Activated CD4-positive, alpha-beta memory T cell treated with anti-CD3 and anti-CD28 coated beads for 36 hours (primary cell): ENCODE measurements at regions not wholly inside any gene's neighbourhood (a gene's known extent, or its start where the extent isn't known, plus 50 kb on each side); places are given as distances from the start of the nearest gene placed in this dataset.
"Not testable (repeated sequence)": the region's sequence is repeated elsewhere in the genome, so short reads cannot be mapped to it uniquely, and the experiment has no call there.

Experiments used
- CTCF ChIA-PET: fragments of 350-600 bp; sonication (Branson Sonifier 250); formaldehyde crosslinking; loops from one replicate; lab custom pipeline; 2021; ENCODE audit warnings: antibody characterized with exemption, inconsistent platforms; lab: Charles Lee
- POLR2A ChIA-PET: fragments of 350-600 bp; sonication (Branson Sonifier 250); formaldehyde crosslinking; loops from one replicate; lab custom pipeline; 2021; ENCODE audit warnings: antibody characterized with exemption; lab: Charles Lee
- DNase-seq: peaks from one replicate; pipeline ENCODE4 v3.0.0-alpha.2; 2020
- H3K27ac Mint-ChIP-seq: one replicate; pipeline ENCODE4 v1.8.0; 2021; ENCODE audit warnings: mixed read lengths
- H3K27me3 Mint-ChIP-seq: one replicate; pipeline ENCODE4 v1.8.0; 2021; ENCODE audit warnings: mixed read lengths
- H3K36me3 Mint-ChIP-seq: one replicate; pipeline ENCODE4 v1.8.0; 2021; ENCODE audit warnings: mixed read lengths
- H3K4me1 Mint-ChIP-seq: one replicate; pipeline ENCODE4 v1.8.0; 2021; ENCODE audit warnings: low read depth, mixed read lengths
- H3K4me3 Mint-ChIP-seq: one replicate; pipeline ENCODE4 v1.8.0; 2021; ENCODE audit warnings: mild to moderate bottlenecking, mixed read lengths
- H3K9me3 Mint-ChIP-seq: one replicate; pipeline ENCODE4 v1.8.0; 2021; ENCODE audit warnings: mixed read lengths
- intact Hi-C: fragments of 100-400 bp; cut with micrococcal nuclease; formaldehyde crosslinking; loops from one replicate; pipeline ENCODE4 v1.15.1; 2023

DNA sequence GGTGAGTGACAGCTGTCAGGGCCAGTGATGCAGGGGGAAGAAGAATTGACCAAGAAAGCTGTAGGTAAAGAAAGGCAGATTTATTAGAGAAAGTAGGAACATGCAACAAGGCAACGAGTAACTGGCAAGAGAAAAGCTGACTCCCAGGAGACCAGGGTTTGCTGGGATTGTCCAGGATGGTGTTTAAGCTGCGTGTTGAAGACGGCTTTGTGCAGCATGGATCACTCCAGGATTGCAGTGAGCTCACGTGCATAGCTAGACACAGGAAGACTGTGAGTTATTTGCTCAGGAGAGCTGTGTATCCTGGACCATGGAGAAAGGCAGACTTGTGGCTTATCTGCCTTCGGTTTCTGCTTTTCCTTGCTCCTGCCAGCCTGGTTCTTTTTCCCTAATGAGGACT is 87.6 kb downstream of the TTLL2 start:
- no peak overlapping the region for H3K27ac Mint-ChIP-seq
- H3K9me3 Mint-ChIP-seq: no peaks in the 10 kb centered on the region
- H3K4me1 Mint-ChIP-seq: no peaks in the 10 kb centered on the region
- ChIA-PET CTCF (no interaction called here), POLR2A (no interaction called here)
- H3K36me3 Mint-ChIP-seq: no peaks in the 10 kb centered on the region
- peaks cover 5% of the 10 kb centered on the region for H3K27me3 Mint-ChIP-seq
- intact Hi-C loops: no loop called here
- DNase-seq: no peak
- no peak overlapping the region for H3K4me3 Mint-ChIP-seq

DNA sequence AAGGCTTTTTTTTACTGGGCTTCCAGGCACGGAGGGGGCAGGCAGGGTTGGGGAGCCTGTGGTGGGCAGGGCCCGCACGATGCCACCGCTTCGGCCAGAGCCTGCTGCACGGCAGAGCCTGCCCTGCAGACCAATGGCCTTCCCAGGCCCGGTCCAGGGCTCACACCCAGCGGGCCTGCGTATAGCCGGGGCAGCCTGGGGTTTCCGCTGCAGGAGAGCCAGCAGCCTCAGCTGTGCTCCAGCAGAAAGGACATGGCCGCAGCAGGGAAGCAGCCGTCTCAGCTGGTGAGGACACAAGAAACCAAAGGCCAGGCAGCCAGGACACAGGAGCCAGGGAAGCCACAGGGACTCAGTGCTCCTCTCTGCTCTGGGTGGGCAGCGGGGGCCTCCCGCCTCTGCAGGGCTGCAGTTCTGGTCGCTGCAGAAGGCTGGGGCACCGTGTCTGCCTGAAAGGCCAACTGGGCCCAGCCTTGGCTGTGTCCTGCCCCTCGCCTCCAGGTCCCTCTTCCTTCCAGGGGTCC is 90.6 kb downstream of the TTLL2 start:
- no peak for DNase-seq
- no peak overlapping the region for H3K4me3 Mint-ChIP-seq
- ChIA-PET CTCF (no interaction called here), POLR2A (no interaction called here)
- no peaks in the 10 kb centered on the region for H3K4me1 Mint-ChIP-seq
- no peaks in the 10 kb centered on the region for H3K9me3 Mint-ChIP-seq
- no peak overlapping the region for H3K27ac Mint-ChIP-seq
- peaks cover 17% of the 10 kb centered on the region for H3K27me3 Mint-ChIP-seq
- no peaks in the 10 kb centered on the region for H3K36me3 Mint-ChIP-seq
- intact Hi-C loops: no loop called here

DNA sequence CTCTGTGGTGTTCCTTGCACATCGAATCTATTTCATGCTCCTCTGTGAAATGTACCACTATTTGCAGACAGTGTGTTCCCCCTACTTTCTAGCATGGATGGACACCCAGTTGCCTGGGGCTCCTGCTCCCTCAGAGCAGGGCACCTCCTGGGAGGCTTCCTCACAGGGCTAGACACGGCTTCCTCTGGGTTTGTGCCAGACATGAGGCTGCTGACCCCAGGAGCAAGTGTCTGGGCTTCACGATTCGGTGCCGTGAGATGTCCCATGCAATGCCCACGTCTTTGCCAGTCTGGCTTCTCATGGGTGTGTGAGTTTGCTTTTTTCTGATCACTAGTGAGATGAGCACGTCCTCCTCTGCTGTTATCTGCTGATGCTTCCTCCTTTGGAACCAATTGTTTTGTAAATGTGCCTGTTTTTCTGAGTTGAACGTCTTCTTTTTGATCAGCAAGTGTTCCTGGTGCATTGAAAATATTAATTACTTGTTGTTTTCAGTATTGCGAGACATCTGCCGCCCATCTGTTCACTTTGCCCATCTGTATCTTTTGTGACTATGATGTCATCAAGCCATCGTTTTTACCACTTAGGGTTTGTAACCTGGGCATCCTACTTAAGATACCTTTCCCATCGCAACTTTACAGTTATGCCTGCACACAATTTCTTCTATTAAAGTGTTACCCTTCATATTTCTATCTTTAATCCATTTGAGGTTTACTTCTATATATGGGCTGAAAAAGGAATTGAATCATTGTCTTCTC is 92.0 kb downstream of the TTLL2 start:
- no peaks in the 10 kb centered on the region for H3K36me3 Mint-ChIP-seq
- POLR2A ChIA-PET: no interaction called here
- H3K4me3 Mint-ChIP-seq: no peak overlapping the region
- DNase-seq: no peak
- H3K27me3 Mint-ChIP-seq: peaks cover 17% of the 10 kb centered on the region
- H3K4me1 Mint-ChIP-seq: no peaks in the 10 kb centered on the region
- intact Hi-C loops: no loop called here
- no peaks in the 10 kb centered on the region for H3K9me3 Mint-ChIP-seq
- CTCF ChIA-PET: no interaction called here
- no peak overlapping the region for H3K27ac Mint-ChIP-seq

DNA sequence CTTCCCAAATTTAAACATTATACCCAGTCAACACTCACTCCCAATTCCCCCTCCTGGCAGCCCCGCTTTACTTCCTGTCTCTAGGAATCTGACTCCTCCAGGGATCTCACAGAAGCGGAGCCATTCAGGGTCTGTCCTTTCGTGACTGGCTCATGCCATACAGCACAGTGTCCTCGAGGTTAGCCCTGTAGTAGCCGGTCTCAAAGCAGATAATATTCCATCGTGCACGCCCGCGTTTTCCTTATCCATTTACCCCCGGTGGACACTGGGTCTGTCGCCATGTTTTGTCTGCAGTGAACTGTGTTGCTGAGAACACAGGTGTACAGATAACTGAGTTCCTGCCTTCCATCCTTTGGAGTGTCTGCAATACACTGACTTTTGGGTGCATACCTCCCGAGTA is 95.3 kb downstream of the TTLL2 start:
- POLR2A ChIA-PET: no interaction called here
- H3K27ac Mint-ChIP-seq: no peak overlapping the region
- H3K4me3 Mint-ChIP-seq: no peak overlapping the region
- H3K4me1 Mint-ChIP-seq: no peaks in the 10 kb centered on the region
- CTCF ChIA-PET: no interaction called here
- H3K9me3 Mint-ChIP-seq: no peaks in the 10 kb centered on the region
- intact Hi-C loops: no loop called here
- H3K27me3 Mint-ChIP-seq: peaks cover 15% of the 10 kb centered on the region
- DNase-seq: no peak
- no peaks in the 10 kb centered on the region for H3K36me3 Mint-ChIP-seq

GRCh38 chr6:167420858-167421766 is 96.2 kb downstream of the TTLL2 start:
- no peak overlapping the region for H3K4me3 Mint-ChIP-seq
- no peaks in the 10 kb centered on the region for H3K9me3 Mint-ChIP-seq
- no peak for DNase-seq
- ChIA-PET POLR2A (no interaction called here), CTCF (no interaction called here)
- H3K4me1 Mint-ChIP-seq: no peaks in the 10 kb centered on the region
- H3K36me3 Mint-ChIP-seq: no peaks in the 10 kb centered on the region
- no peak overlapping the region for H3K27ac Mint-ChIP-seq
- peaks cover 15% of the 10 kb centered on the region for H3K27me3 Mint-ChIP-seq
- intact Hi-C loops: no loop called here

DNA sequence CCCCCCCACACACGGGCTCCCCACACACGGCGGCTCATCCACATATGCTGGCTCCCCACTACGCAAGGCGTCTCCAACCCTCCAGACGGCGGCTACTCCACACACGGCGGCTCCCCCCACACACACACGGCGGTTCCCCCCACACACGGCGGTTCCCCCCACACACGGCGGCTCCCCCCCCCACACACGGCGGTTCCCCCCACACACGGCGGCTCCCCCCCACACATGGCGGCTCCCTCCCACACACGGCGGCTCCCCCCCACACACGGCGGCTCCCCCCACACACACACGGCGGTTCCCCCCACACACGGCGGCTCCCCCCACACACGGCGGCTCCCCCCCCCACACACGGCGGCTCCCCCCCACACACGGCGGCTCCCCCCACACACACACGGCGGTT is 97.1 kb downstream of the TTLL2 start:
- H3K27me3 Mint-ChIP-seq: peaks cover 14% of the 10 kb centered on the region
- H3K27ac Mint-ChIP-seq, H3K4me1 Mint-ChIP-seq, DNase-seq, H3K9me3 Mint-ChIP-seq, POLR2A ChIA-PET, H3K4me3 Mint-ChIP-seq, intact Hi-C loops, H3K36me3 Mint-ChIP-seq, CTCF ChIA-PET: not testable (repeated sequence)

DNA sequence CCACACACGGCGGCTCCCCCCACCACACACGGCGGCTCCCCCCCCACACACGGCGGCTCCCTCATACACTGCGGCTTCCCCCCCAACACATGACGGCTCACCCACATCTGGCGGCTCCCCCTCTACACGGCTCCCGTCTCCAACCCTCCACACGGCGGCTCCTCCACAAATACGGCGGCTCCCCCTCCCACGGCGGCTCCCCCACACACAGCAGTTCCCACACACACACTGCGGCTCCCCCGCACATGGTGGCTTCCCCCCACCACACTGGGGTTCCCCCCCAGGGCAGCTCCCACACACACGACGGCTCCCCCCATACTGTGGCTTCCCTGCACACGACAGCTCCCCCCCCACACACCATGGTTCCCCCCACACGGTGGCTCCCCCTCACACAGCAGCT is 98.0 kb downstream of the TTLL2 start:
- no peak for DNase-seq
- no peaks in the 10 kb centered on the region for H3K36me3 Mint-ChIP-seq
- no peak overlapping the region for H3K4me3 Mint-ChIP-seq
- intact Hi-C loops: no loop called here
- H3K27me3 Mint-ChIP-seq: peaks cover 13% of the 10 kb centered on the region
- ChIA-PET POLR2A (no interaction called here), CTCF (no interaction called here)
- no peaks in the 10 kb centered on the region for H3K9me3 Mint-ChIP-seq
- H3K4me1 Mint-ChIP-seq: no peaks in the 10 kb centered on the region
- no peak overlapping the region for H3K27ac Mint-ChIP-seq

DNA sequence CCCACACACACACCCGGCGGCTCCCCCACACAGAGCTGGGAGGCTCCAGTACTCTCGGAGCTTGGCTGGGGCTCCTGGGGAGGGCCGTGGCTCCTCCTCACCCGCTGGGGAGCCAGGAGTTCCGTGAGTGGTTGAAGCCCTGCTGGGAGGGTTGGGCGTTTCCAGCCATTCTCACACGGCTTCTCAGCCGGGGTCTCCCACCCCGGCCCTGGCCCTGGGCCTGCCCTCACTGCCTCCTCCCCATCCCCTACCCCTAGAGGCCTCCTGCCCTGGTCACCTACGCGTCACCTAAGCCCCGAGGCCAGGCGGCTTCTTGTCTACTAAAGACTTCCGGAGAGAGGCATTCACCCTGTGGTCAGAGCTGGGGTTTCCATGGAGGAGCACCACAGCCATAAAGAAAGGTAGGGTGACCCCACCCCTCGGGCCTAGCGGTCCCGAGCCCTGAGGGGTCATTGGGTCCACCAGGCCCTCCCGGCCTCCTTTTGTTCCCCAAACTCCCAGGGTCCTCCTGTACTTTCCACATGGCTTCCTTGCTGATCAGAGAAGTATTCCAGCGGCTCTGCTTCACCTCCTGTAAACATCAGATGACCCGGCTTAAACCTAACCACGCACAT is 99.3 kb downstream of the TTLL2 start:
- CTCF ChIA-PET: no interaction called here

GRCh38 chr6:167424700-167425099 is 99.8 kb downstream of the TTLL2 start:
- peaks cover 8% of the 10 kb centered on the region for H3K27me3 Mint-ChIP-seq
- H3K36me3 Mint-ChIP-seq: no peaks in the 10 kb centered on the region
- no peak overlapping the region for H3K27ac Mint-ChIP-seq
- ChIA-PET POLR2A (no interaction called here), CTCF (no interaction called here)
- no peaks in the 10 kb centered on the region for H3K9me3 Mint-ChIP-seq
- DNase-seq: no peak
- H3K4me3 Mint-ChIP-seq: no peak overlapping the region
- intact Hi-C loops: no loop called here
- no peaks in the 10 kb centered on the region for H3K4me1 Mint-ChIP-seq

More for the DNA sequence above, 99.3 kb downstream of the TTLL2 start:
- no peak overlapping the region for H3K4me3 Mint-ChIP-seq
- H3K9me3 Mint-ChIP-seq: no peaks in the 10 kb centered on the region
- H3K27ac Mint-ChIP-seq: no peak overlapping the region
- DNase-seq: no peak
- POLR2A ChIA-PET: no interaction called here
- no peaks in the 10 kb centered on the region for H3K4me1 Mint-ChIP-seq
- peaks cover 8% of the 10 kb centered on the region for H3K27me3 Mint-ChIP-seq
- intact Hi-C loops: no loop called here
- H3K36me3 Mint-ChIP-seq: no peaks in the 10 kb centered on the region

- DNase-seq: no peak
- H3K9me3 Mint-ChIP-seq: no peaks in the 10 kb centered on the region
- H3K27me3 Mint-ChIP-seq: peaks cover 6% of the 10 kb centered on the region
- H3K4me1 Mint-ChIP-seq: no peaks in the 10 kb centered on the region
- ChIA-PET POLR2A (no interaction called here), CTCF (no interaction called here)
- no peak overlapping the region for H3K4me3 Mint-ChIP-seq
- H3K27ac Mint-ChIP-seq: no peak overlapping the region
- intact Hi-C loops: no loop called here
- H3K36me3 Mint-ChIP-seq: no peaks in the 10 kb centered on the region
These were observed 101.2 kb downstream of the TTLL2 start for GRCh38 chr6:167426084-167426483.

DNA sequence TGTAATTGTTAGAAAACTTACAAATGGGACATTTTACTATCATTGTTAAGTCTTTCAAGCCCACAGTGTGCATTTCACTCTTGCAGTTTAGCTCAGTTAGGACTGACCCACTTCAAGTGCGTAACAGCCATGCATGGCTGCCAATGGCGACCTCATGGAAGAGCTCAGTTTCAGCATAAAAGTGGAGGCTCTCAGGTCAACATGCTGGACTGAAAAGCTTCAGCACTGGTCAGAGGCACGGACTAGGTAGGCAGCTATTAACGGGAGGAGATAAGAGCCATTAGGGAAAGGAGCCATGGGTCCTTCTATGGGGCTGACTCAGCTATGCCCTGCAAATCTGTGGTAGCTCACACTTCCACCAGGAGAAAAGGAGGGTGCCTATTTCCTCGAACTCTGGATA is 101.8 kb downstream of the TTLL2 start:
- no peaks in the 10 kb centered on the region for H3K9me3 Mint-ChIP-seq
- H3K36me3 Mint-ChIP-seq: no peaks in the 10 kb centered on the region
- no peak overlapping the region for H3K4me3 Mint-ChIP-seq
- POLR2A ChIA-PET: no interaction called here
- intact Hi-C loops: no loop called here
- H3K27me3 Mint-ChIP-seq: peaks cover 7% of the 10 kb centered on the region
- no peak overlapping the region for H3K27ac Mint-ChIP-seq
- no peak for DNase-seq
- CTCF ChIA-PET: no interaction called here
- H3K4me1 Mint-ChIP-seq: no peaks in the 10 kb centered on the region

- no peaks in the 10 kb centered on the region for H3K4me1 Mint-ChIP-seq
- H3K9me3 Mint-ChIP-seq: no peaks in the 10 kb centered on the region
- H3K4me3 Mint-ChIP-seq: no peak overlapping the region
- no peaks in the 10 kb centered on the region for H3K36me3 Mint-ChIP-seq
- no peak for DNase-seq
- POLR2A ChIA-PET: no interaction called here
- peaks cover 8% of the 10 kb centered on the region for H3K27me3 Mint-ChIP-seq
- no peak overlapping the region for H3K27ac Mint-ChIP-seq
- CTCF ChIA-PET: no interaction called here
- intact Hi-C loops: no loop called here
These were observed 103.9 kb downstream of the TTLL2 start for GRCh38 chr6:167428664-167429333.
